ENCODE measurements at regions not wholly inside any gene's neighbourhood (a gene's known extent, or its start where the extent isn't known, plus 50 kb on each side); places are given as distances from the start of the nearest gene placed in this dataset.

DNA sequence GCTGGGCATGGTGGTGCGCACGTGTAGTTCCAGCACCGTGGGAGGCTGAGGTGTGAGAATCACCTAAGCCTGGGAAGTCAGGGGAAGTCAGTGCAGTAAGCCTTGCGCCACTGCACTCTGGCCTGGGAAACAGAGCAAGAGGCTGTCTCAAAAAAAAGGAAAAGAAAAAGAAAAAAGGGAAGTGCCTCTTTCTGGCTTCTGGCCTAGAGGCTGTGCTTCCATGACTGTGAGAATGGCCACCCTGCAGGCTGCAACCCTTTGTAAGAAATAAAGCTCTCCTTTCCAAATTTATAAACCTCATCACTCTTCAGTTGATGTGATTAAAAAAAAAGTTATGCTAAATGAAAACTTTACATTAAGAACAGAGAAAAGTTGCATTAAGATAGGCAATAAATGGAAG lies 774.3 kb downstream of the TUSC7 start:
- H3K9ac ChIP-seq (ENCODE audit: low read depth in 2 of 2, low read length in 2 of 2), result no peak overlapping the region
- TF ChIP-seq, protein P1, sequence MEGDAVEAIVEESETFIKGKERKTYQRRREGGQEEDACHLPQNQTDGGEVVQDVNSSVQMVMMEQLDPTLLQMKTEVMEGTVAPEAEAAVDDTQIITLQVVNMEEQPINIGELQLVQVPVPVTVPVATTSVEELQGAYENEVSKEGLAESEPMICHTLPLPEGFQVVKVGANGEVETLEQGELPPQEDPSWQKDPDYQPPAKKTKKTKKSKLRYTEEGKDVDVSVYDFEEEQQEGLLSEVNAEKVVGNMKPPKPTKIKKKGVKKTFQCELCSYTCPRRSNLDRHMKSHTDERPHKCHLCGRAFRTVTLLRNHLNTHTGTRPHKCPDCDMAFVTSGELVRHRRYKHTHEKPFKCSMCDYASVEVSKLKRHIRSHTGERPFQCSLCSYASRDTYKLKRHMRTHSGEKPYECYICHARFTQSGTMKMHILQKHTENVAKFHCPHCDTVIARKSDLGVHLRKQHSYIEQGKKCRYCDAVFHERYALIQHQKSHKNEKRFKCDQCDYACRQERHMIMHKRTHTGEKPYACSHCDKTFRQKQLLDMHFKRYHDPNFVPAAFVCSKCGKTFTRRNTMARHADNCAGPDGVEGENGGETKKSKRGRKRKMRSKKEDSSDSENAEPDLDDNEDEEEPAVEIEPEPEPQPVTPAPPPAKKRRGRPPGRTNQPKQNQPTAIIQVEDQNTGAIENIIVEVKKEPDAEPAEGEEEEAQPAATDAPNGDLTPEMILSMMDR (IDR thresholded peaks at IDR 0.05), result no peak
- H3K27ac ChIP-seq, result no peak overlapping the region
- H3K27me3 ChIP-seq, result no peaks in the 10 kb centered on the region
- intact Hi-C loops (cut with DNase I), result no loop called here
- H3K4me3 ChIP-seq, result no peak overlapping the region
- no peaks in the 10 kb centered on the region for H3K4me1 ChIP-seq
- no peaks in the 10 kb centered on the region for H3K36me3 ChIP-seq
- no peaks in the 10 kb centered on the region for H3K9me3 ChIP-seq
- DNase-seq, result no peak

DNA sequence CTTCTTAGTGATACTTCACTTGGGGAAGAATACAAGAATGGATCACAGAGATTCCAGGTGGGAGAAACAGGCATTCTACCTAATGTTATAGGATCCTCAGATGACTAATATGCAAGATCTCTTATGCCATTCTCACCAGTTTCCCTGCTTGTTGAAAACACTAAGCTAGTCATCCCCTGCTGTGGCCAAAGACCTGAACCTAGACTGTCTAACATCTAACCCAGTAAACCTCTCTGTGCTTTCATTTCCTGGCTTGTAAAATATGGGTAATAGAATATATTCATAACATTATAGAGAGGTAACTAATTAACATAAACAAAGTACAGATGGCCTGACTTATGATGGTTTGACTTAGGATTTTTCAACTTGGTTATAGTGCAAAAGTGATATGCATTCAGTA lies 776.3 kb downstream of the TUSC7 start:
- intact Hi-C loops (cut with DNase I), result no loop called here
- H3K27ac ChIP-seq, result no peak overlapping the region
- no peaks in the 10 kb centered on the region for H3K36me3 ChIP-seq
- DNase-seq, result no peak
- TF ChIP-seq, protein P1 (IDR thresholded peaks at IDR 0.05), result no peak
- no peaks in the 10 kb centered on the region for H3K27me3 ChIP-seq
- no peak overlapping the region for H3K4me3 ChIP-seq
- H3K9ac ChIP-seq (ENCODE audit: low read depth in 2 of 2, low read length in 2 of 2), result no peak overlapping the region
- no peaks in the 10 kb centered on the region for H3K9me3 ChIP-seq
- no peaks in the 10 kb centered on the region for H3K4me1 ChIP-seq

GRCh38 chr3:117486719-117487716 lies 777.4 kb downstream of the TUSC7 start:
- Histone ChIP-seq H3K9ac (ENCODE audit: low read depth in 2 of 2, low read length in 2 of 2) (no peak overlapping the region), H3K36me3 (no peaks in the 10 kb centered on the region), H3K27ac (no peak overlapping the region), H3K4me3 (no peak overlapping the region), H3K4me1 (no peaks in the 10 kb centered on the region), H3K9me3 (no peaks in the 10 kb centered on the region), H3K27me3 (no peaks in the 10 kb centered on the region)
- no peak for DNase-seq
- intact Hi-C loops (cut with DNase I), result no loop called here
- TF ChIP-seq, protein P1 (IDR thresholded peaks at IDR 0.05), result no peak

- no peak for DNase-seq
- intact Hi-C loops (cut with DNase I), result no loop called here
- no peak overlapping the region for H3K9ac ChIP-seq (ENCODE audit: low read depth in 2 of 2, low read length in 2 of 2)
- no peak overlapping the region for H3K4me3 ChIP-seq
- H3K36me3 ChIP-seq, result no peaks in the 10 kb centered on the region
- H3K27me3 ChIP-seq, result no peaks in the 10 kb centered on the region
- H3K4me1 ChIP-seq, result no peaks in the 10 kb centered on the region
- no peak overlapping the region for H3K27ac ChIP-seq
- TF ChIP-seq, protein P1 (IDR thresholded peaks at IDR 0.05), result no peak
- H3K9me3 ChIP-seq, result no peaks in the 10 kb centered on the region
Measured at GRCh38 chr3:117488983-117489382, 779.4 kb downstream of the TUSC7 start.

DNA sequence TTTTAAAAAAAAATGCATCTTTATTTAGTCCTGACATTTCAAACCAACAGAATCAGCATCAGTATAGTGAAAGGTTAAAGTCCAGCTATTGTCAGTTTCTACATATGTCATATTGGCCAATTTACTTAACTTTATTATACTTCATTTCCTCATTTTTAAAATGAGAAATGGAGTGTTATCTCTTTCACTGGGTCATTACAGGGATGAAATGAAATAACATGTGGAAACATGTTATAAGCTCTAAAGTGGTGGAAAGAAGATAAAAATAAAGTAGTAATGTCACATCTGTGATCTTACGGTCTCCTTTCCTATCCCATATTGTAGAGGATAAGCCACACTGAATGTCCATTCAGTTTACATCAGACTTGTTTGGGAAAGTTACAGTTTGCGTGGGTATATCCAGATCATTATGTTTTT lies 780.1 kb downstream of the TUSC7 start:
- TF ChIP-seq, protein P1 (IDR thresholded peaks at IDR 0.05), result no peak
- no peak for DNase-seq
- Histone ChIP-seq H3K4me3 (no peak overlapping the region), H3K36me3 (no peaks in the 10 kb centered on the region), H3K27ac (no peak overlapping the region), H3K4me1 (no peaks in the 10 kb centered on the region), H3K27me3 (no peaks in the 10 kb centered on the region), H3K9me3 (no peaks in the 10 kb centered on the region), H3K9ac (ENCODE audit: low read depth in 2 of 2, low read length in 2 of 2) (no peak overlapping the region)
- intact Hi-C loops (cut with DNase I), result no loop called here

Measured in colonic mucosa (tissue), 4 donors.